Gastrocnemius medialis (tissue), 4 donors: ENCODE measurements at regions not wholly inside any gene's neighbourhood (a gene's known extent, or its start where the extent isn't known, plus 50 kb on each side); places are given as distances from the start of the nearest gene placed in this dataset.
A peak's percentile ranks its signal among the peaks of the same experiment; 100 is the strongest.

Experiments
- ATAC-seq, 2 donors: fragments of 150-250 bp; one replicate each; pipeline ENCODE4 v1.9.1; 2016
- DNase-seq, 2 donors: peaks; one replicate each; pipeline ENCODE4 v3.0.0-alpha.2; 2019
- H3K27ac ChIP-seq, 4 donors: fragments of 200-600 bp; sonication (generic); 1 replicate in 1 of 4; 2 replicates in 3 of 4; pipeline ENCODE4 v1.5.1; 2016 to 2018; ENCODE audit warnings: mild to moderate bottlenecking in 2 of 4, moderate library complexity in 1 of 4
- H3K27me3 ChIP-seq, 3 donors: fragments of 200-600 bp; sonication (generic) in 2 of 3; 1 replicate in 1 of 3; 2 replicates in 2 of 3; pipeline versions ENCODE4 v1.5.1 to v1.6.0; 2016 to 2019; ENCODE audit warnings: mild to moderate bottlenecking in 1 of 3, moderate library complexity in 1 of 3
- H3K36me3 ChIP-seq, 2 donors: fragments of 200-600 bp; sonication (generic) in 1 of 2; one replicate each; pipeline ENCODE4 v1.5.1; 2017 to 2018
- H3K4me1 ChIP-seq, 2 donors: fragments of 200-600 bp; sonication (generic) in 1 of 2; one replicate each; pipeline ENCODE4 v1.5.1; 2016 to 2017; ENCODE audit warnings: mild to moderate bottlenecking in 2 of 2
- H3K4me3 ChIP-seq, 4 donors: fragments of 200-600 bp; sonication (generic) in 3 of 4; 1 replicate in 1 of 4; 2 replicates in 3 of 4; pipeline ENCODE4 v1.5.1; 2016 to 2019; ENCODE audit warnings: mild to moderate bottlenecking in 2 of 4
- H3K9me3 ChIP-seq, 3 donors: fragments of 200-600 bp; sonication (generic) in 2 of 3; 1 replicate in 1 of 3; 2 replicates in 2 of 3; pipeline ENCODE4 v1.5.1; 2016 to 2019
- POLR2A ChIP-seq, 2 donors: fragments of 450-650 bp; IDR thresholded peaks; one replicate each; pipeline ENCODE4 v1.6.1; 2017; ENCODE audit warnings: antibody characterized with exemption in 2 of 2, mild to moderate bottlenecking in 2 of 2, moderate library complexity in 2 of 2
- in situ Hi-C, 4 donors: fragments of 200-750 bp; cut with MboI; loops; one replicate each; pipeline versions ENCODE4 v1.15.0 to v1.8.0; 2017; ENCODE audit warnings: low sequenced_read_pairs in 4 of 4
- intact Hi-C: fragments of 100-400 bp; cut with DNase I; formaldehyde crosslinking; loops from one replicate; pipeline ENCODE4 v1.15.1; 2023; ENCODE audit warnings: low total_unique reads
- TF ChIP-seq, protein P1 (sequence below), 5 experiments: fragments of 450-650 bp in 3 of 5; fragments of 200-600 bp in 2 of 5; sonication (generic) in 2 of 5; IDR thresholded peaks in 4 of 5; conservative IDR thresholded peaks in 1 of 5; 1 replicate in 4 of 5; 2 replicates in 1 of 5; pipeline ENCODE4 v1.5.1; 2016 to 2019; ENCODE audit warnings: antibody characterized with exemption in 5 of 5, mild to moderate bottlenecking in 3 of 5, moderate library complexity in 3 of 5

DNA sequence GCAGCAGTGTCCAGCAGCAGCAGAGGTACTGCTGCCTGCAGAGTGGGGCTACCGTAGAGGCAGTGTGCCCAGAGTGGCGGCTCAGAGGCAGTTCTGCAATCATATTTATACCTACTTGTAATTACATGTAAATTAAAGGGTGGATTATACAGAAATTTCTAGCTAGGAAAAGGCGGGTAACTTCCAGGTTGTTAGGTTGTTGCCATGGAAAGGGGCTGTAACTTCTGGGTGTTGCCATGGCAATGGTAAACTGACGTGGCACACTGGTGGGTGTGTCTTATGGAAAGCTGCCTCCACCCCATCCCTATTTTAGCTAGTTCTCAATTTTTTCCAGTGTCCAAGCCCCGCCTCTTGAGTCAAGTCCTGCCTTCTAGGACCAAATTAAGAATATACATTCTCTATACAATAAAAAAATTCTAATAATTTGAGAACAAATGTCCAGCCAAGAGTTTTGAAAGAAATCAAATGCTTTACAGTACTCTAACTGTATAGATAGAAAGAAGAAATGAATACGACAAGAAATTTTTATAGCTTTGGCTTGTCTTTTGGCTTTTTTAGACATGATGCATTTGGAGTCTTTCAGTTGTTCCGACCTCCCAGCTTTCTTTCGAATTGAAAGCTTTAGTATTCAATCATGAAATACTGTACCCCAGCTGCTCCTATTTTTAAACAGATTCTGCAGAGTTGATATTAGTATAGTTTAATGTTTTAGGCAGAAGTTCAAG is 816.6 kb downstream of the DIAPH3 start:
- DNase-seq (no peak), ATAC-seq (no peak)
- no peak overlapping the region for H3K27ac ChIP-seq
- no peaks in the 10 kb centered on the region for H3K36me3 ChIP-seq
- H3K4me3 ChIP-seq: no peak overlapping the region
- TF ChIP-seq, protein P1, sequence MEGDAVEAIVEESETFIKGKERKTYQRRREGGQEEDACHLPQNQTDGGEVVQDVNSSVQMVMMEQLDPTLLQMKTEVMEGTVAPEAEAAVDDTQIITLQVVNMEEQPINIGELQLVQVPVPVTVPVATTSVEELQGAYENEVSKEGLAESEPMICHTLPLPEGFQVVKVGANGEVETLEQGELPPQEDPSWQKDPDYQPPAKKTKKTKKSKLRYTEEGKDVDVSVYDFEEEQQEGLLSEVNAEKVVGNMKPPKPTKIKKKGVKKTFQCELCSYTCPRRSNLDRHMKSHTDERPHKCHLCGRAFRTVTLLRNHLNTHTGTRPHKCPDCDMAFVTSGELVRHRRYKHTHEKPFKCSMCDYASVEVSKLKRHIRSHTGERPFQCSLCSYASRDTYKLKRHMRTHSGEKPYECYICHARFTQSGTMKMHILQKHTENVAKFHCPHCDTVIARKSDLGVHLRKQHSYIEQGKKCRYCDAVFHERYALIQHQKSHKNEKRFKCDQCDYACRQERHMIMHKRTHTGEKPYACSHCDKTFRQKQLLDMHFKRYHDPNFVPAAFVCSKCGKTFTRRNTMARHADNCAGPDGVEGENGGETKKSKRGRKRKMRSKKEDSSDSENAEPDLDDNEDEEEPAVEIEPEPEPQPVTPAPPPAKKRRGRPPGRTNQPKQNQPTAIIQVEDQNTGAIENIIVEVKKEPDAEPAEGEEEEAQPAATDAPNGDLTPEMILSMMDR (IDR thresholded peaks at IDR 0.05 in 4 of 5, conservative IDR thresholded peaks at IDR 0.05 in 1 of 5): no peak
- no peak for TF ChIP-seq POLR2A (IDR thresholded peaks at IDR 0.05)
- H3K9me3 ChIP-seq: no peaks in the 10 kb centered on the region
- in situ Hi-C loops (no loop called here), intact Hi-C loops (no loop called here)
- no peaks in the 10 kb centered on the region for H3K4me1 ChIP-seq
- no peaks in the 10 kb centered on the region for H3K27me3 ChIP-seq

DNA sequence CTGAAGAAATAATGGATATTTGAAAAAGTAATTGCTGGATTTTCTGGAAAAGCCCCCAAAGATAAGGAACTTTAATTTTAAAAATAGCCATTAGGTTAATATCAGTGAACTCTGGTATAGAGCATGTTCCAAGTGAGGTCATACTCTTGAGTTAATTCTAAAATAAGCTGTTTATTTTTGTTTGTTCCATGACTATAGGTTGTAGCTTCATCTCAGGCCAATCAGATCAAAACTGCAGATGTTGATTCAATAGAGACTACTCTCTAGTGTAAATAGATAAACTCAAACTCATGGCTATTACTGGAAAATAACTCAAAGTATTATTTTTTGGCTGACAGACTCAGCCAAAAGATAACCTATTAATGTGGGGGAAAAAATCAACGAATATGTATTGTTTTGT is 815.1 kb downstream of the DIAPH3 start:
- Histone ChIP-seq H3K27me3 (no peaks in the 10 kb centered on the region), H3K36me3 (no peaks in the 10 kb centered on the region), H3K27ac (no peak overlapping the region), H3K4me1 (no peaks in the 10 kb centered on the region), H3K4me3 (no peak overlapping the region), H3K9me3 (no peaks in the 10 kb centered on the region)
- DNase-seq: no peak
- TF ChIP-seq, protein P1 (IDR thresholded peaks at IDR 0.05 in 4 of 5, conservative IDR thresholded peaks at IDR 0.05 in 1 of 5): no peak
- no peak for TF ChIP-seq POLR2A (IDR thresholded peaks at IDR 0.05)
- in situ Hi-C loops (no loop called here), intact Hi-C loops (no loop called here)
- ATAC-seq: no peak

DNA sequence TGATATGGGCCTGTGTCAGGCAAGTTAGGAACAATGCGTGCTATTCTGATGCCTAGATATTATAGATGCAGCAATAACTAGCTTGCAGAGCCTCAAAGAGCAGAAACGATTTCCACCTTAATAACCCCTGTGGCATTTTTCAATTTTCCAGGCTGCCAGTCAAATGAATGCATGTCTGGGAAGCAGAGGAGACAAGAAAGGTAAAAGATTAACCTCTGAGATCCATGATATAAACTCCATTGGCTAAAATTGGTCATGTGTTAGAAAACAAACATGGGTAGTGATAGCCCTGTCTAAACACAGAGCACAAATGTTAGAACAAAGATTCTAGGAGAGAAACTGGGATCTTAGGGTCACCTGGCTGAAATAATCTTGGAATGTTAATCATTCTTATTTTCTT is 811.1 kb downstream of the DIAPH3 start:
- ATAC-seq (no peak), DNase-seq (no peak)
- H3K36me3 ChIP-seq: no peaks in the 10 kb centered on the region
- no peaks in the 10 kb centered on the region for H3K9me3 ChIP-seq
- H3K27me3 ChIP-seq: no peaks in the 10 kb centered on the region
- TF ChIP-seq, protein P1 (IDR thresholded peaks at IDR 0.05 in 4 of 5, conservative IDR thresholded peaks at IDR 0.05 in 1 of 5): no peak
- TF ChIP-seq POLR2A (IDR thresholded peaks at IDR 0.05): no peak
- in situ Hi-C loops: no loop called here
- H3K4me1 ChIP-seq: no peaks in the 10 kb centered on the region
- H3K4me3 ChIP-seq: no peak overlapping the region
- no peak overlapping the region for H3K27ac ChIP-seq
- intact Hi-C loops: no loop called here

DNA sequence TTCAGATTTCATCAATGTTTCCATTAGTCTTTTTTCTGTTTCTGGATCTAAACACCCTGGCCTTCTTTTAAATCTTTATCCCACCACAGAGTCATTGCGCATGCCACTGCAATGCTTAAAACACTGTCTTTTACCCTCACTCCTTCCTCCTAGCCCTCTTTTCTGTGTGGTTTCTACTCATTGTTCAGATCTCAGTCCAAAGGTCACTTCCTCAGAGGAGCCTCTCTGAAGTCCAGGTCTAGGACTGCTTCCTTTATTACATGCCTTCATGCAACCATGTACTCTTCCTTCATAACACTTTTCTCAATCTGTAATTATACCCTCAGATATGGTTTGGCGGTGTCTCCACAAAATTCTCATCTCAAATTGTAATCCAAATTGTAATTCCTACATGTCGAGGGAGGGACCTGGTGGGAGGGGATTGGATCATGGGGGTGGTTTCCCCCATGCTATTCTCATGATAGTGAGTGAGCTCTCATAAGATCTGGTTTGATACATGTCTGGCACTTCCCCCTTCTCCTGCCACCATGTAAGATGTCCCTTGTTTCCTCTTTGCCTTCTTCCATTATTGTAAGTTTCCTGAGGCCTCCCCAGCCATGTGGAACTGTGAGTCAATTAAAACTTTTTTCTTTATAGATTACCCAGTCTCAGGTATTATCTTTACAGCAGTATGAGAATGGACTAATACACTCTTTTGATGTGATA is 808.9 kb downstream of the DIAPH3 start:
- in situ Hi-C loops (no loop called here), intact Hi-C loops (no loop called here)
- no peak overlapping the region for H3K27ac ChIP-seq
- H3K9me3 ChIP-seq: no peaks in the 10 kb centered on the region
- TF ChIP-seq POLR2A (IDR thresholded peaks at IDR 0.05): no peak
- ATAC-seq: no peak
- no peak overlapping the region for H3K4me3 ChIP-seq
- no peaks in the 10 kb centered on the region for H3K27me3 ChIP-seq
- no peak for DNase-seq
- no peaks in the 10 kb centered on the region for H3K36me3 ChIP-seq
- no peaks in the 10 kb centered on the region for H3K4me1 ChIP-seq

DNA sequence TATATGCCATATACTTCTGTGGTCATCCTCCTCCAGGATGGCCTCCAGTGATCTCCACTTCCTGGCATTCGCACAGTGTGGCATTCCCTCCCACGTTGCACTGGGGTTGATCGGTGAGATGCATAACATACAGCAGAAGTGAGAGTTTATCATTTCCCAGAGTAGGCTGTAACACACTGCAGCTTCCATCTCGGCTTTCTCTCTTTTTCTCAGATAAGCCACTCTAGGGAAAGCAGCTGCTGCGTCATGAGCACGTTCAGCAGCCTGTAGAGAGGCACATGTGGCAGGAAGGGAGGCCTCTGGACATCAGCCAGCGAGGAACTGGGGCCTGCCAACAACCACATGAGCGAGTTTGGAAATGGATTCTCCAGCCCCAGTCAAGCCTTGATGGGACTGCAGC is 807.1 kb downstream of the DIAPH3 start:
- in situ Hi-C loops (no loop called here), intact Hi-C loops (no loop called here)
- Histone ChIP-seq H3K27me3 (no peaks in the 10 kb centered on the region), H3K36me3 (no peaks in the 10 kb centered on the region), H3K27ac (peak overlapping the region in 3 of 4 donors; percentile 4 to 32 (median 31)), H3K4me3 (no peak overlapping the region), H3K9me3 (no peaks in the 10 kb centered on the region), H3K4me1 (no peaks in the 10 kb centered on the region)
- TF ChIP-seq POLR2A (IDR thresholded peaks at IDR 0.05): no peak
- TF ChIP-seq, protein P1 (IDR thresholded peaks at IDR 0.05 in 4 of 5, conservative IDR thresholded peaks at IDR 0.05 in 1 of 5): no peak
- DNase-seq (peak; percentile 6 to 23), ATAC-seq (peak; percentile 62 to 65)
